ACHN (cell line): ENCODE measurements at regions not wholly inside any gene's neighbourhood (a gene's known extent, or its start where the extent isn't known, plus 50 kb on each side); places are given as distances from the start of the nearest gene placed in this dataset.
A peak's percentile ranks its signal among the peaks of the same experiment; 100 is the strongest.

ENCODE experiments used
- DNase-seq: peaks from one replicate; pipeline ENCODE4 v3.0.0-alpha.2; 2015
- in situ Hi-C: cut with HindIII; loops from 2 replicates; pipeline ENCODE4 v1.10.0; 2017; ENCODE audit warnings: low sequenced_read_pairs, low pct_ligation_motif_present, low pct_unique_long_range_greater_than_20kb

DNA sequence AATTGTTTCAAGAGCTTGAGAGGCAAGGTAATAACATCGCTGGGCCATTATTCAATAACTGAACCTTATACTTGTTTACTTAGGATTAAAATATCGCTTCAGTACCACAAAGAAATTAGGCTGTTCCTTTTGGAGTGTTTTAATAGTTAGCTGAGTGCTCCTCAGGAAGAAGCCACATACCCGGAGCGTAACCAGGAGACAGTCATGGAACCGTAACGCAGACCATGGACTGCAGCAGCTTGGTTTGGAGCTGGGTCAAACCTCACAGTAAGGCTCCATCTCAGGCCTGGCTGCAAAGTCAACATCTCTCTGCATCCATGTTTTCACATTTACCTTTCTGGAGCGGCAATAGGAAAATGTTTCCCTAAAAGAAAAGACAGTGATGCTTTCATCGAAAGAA, 599.0 kb downstream of the TNS3 start:
- DNase-seq: no peak
- in situ Hi-C loops: no loop called here

DNA sequence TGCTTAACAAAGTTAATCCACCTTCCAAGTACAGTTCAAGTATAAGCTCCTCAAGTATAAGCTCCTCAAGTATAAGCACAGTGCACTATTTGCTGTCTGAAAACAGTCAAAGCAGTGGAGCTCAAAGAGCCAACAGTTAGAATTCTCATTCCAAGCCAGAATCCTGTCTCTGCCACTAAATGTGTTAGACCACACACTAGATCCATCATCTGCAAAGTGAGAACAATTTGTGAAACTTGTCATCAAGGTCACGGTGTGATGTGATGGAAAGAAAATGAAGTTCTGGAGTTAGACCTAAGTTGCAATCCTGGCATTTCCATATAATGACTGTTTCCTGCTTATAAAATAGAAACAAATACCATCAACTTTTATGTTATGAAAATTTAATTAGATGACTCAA, 602.5 kb downstream of the TNS3 start:
- DNase-seq: no peak
- in situ Hi-C loops: no loop called here

DNA sequence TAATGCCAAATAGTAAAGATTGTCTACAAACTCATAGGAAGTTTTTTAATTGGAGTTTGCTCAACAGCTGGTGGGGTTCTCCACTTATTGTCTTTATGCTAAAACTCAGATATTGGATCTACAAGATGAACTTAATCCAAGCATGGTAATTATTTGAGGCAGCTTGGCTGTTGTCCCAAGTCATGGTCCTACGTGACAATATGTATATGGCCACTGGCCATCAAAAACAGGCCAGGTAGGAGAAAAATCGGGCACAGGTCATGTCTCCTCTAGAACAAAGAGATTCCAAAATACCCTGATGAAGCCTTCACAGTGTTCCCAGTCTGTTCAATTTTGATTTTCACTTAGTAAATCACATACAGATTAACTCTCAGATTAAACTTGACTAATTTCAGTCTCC, 606.4 kb downstream of the TNS3 start:
- DNase-seq: no peak
- in situ Hi-C loops: no loop called here

DNA sequence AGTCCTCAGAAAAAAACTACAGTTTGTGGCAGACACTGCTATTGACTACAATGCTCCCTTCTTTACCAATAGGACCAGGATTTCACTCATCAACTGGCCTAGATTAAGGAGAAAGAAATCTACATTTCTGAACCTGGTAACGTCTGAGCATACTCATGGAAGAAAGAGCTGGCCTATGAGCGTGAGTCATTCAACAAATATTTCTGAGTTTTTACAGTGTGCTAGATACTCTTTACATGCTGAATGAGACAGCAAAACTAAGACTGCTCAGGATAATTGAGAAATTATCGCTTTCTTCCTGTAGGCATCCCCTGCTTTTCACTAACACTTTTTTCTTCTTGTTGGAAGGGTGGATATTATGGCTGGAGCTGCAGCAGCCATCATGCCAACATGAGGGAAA, 609.7 kb downstream of the TNS3 start:
- DNase-seq: peak; percentile 67
- in situ Hi-C loops: no loop called here

DNA sequence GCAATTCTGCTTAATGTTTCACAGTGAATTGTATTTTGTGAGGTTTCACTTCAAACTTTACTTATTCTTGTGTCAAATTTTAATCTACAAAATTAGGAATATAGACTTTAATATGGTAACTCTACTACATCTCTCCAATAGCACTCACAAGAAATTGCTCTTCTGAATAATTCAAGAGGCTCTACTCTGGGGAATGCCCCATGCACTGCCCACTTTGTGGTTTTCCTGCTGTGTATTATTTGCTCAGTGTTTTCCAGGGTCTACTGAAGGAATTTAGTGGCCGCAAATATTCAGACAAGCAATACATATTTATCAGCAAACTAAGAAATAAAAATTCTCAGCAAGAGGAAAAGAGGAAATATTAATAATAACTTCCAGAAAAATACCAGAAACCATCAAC, 611.4 kb downstream of the TNS3 start:
- no peak for DNase-seq
- in situ Hi-C loops: no loop called here

DNA sequence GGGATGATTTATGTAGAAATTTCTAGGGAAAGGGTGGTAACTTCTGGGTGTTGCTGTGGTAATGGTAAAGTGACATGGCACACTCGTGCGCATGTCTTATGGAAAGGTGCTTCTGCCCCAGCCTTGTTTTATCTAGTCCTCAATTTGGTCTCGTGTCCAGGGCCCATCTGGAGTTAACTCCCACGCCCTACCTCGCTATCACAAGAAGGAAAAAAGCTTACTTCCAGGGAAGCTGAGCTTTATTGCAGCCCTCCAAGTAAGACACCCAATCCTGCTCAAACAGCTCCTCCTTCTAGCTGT, 611.8 kb downstream of the TNS3 start:
- in situ Hi-C loops: no loop called here
- DNase-seq: no peak

DNA sequence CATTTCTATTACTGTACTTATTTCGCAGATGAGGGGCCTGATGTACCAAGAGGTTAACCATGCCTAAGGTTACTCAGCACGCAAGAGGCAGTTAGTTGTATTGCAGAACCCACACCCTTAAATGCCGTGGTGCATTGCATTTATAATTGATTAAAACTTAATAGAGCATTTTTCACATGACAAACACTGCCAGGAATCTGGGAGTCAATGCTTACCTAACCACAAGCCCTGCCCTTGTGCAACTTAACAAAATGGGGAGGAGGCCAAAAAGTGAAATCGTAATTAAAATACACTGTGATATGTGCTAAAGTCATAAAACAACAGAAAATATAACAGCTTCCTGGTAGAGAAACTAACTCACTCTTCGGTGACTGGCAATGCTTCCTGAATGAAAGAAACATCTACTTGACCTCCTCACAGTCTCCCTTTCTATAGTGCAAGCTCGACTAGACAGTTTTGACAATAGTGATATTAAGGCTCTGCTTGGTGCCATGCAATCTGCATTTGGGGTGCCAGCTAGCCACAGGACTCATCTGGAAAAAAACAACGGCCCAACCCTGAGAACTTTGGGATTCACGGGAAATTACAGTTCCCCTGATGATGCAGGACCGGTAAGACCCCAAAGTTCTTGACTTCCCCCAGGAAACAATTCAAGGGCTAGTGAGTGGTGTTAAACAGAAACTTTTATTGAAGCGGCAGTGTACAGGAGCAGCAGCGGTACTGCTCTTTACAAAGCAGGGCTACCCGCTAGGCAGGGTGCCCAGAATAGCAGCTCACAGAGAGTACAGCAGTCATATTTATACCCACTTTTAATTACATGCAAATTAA, 612.4 kb downstream of the TNS3 start:
- no peak for DNase-seq
- in situ Hi-C loops: no loop called here

DNA sequence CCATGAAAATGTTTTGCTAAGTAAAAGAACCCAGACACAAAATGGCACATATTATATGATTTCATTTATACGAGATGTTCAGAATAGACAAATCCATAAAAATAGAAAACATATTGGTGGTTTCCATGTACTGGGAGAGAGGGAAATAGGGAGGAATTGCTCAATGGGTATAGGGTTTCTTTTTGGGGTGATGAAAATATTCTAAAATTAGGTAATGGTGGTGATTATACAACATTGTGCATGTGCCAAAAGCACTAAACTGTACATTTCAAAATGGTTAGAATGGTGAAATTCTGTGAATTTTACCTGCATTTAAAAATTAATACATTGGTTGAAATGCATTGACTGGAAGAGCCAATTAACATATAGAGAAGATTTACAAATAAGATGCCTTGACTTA, 613.9 kb downstream of the TNS3 start:
- DNase-seq: no peak
- in situ Hi-C loops: no loop called here

DNA sequence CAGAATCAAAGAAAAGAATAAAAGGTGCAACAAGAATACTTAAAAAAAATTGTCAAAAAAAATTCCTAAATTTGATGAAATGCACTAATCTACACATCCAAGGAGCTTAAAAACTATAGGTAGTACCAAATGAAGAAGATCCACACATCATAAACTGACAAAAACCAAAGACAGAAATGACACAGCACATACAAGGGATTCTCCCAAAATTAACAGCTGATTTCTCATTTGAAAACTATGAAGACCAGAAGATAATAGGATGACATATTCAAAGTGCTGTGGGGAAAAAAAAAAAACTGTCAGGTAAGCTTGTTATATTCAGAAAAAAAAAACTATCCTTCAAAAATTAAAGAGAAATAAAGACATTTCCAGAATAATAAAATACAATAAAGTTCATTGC, 618.2 kb downstream of the TNS3 start:
- no peak for DNase-seq
- in situ Hi-C loops: no loop called here

DNA sequence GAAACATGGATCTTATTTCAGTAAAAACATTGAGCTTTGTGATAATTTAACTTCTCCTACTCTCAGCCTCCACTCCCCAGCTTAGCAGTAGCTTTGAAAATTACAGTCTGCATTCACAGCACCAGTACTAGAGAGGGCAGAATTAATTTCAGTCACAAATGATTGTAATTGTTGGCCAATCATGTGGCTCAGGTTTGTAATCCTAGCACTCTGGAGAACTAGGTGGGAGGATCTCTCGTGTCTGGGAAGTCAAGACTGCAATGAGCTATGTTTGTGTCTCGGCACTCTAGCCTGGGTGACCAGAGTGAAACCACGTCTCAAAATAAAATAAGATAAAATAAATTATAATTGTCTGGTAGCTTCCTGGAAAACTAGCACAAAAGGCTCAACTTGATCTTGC, 620.9 kb downstream of the TNS3 start:
- in situ Hi-C loops: no loop called here
- DNase-seq: no peak

DNA sequence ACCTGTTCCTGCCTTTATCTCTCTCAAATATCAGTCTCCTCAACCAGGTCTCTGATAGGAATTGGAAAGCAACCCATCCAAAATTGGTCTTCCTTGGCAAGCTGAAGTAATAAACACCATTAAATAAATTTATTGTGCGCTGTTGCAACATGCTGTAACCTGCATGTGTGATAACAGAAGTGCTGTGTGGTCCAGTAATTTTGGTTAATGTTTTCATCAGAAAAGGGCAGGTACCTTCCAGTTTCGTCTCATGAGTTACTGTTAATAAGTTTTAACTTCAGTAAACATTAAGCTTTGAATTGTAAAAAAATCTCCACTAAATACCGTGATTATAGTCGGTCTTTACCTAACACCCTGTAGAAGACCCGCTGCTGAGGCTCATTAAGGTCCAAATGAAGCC, 624.7 kb downstream of the TNS3 start:
- no peak for DNase-seq
- in situ Hi-C loops: no loop called here

DNA sequence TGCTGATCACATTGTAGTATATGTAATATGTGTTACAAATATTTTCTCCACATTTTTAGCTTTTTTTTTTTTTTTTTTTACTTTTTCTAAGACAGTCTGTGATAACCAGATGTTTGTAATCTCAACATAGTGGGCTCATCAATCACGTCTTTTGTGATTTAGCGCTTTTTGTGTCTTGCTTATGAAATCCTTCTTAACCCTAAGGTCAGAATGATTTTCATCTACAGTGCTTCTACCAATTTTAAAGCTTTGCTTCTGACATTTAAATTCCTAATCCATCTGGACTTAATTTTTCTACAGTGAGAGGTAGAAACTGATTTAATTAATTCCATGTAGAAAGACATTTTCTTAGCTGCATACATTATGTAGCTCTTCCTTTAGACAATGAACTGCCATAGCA, 626.4 kb downstream of the TNS3 start:
- no peak for DNase-seq
- in situ Hi-C loops: no loop called here

DNA sequence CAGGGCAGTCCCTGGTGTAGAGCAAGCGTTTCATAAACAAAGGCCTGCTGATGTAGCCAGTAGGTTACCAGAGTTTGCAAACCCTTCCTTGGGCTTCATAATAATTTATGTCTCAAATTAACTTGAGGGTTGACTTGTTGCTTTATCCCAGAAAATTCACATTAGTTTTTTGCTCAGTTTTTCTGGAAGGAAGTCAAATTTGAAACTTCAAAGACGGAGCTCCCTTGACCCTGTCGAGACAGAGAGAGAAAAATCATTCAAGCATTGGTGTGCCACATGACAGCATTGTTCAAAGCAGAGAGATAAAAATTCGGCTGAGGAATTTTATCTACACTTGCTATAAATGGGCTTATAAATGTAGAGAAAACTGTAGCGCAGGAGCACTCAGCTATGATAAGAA, 627.7 kb downstream of the TNS3 start:
- no peak for DNase-seq
- in situ Hi-C loops: no loop called here

DNA sequence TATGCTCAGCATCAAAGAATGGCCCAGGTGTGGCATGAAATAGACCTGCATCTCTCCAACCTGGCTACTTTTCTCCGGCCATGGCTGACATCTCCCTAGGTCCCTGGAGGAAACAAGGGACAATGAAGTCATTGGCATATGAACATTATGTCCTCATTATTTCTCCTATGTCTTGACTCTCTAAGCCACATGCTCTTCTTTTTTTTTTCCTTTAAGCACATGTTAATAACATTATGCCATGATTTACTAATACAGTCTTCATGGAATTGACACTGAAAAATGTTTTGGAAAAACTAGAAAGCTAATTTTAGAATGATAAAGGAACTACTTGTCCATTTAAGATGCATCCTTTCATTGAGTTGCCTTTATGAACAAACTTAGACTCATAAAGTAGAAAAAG, 628.9 kb downstream of the TNS3 start:
- no peak for DNase-seq
- in situ Hi-C loops: no loop called here

DNA sequence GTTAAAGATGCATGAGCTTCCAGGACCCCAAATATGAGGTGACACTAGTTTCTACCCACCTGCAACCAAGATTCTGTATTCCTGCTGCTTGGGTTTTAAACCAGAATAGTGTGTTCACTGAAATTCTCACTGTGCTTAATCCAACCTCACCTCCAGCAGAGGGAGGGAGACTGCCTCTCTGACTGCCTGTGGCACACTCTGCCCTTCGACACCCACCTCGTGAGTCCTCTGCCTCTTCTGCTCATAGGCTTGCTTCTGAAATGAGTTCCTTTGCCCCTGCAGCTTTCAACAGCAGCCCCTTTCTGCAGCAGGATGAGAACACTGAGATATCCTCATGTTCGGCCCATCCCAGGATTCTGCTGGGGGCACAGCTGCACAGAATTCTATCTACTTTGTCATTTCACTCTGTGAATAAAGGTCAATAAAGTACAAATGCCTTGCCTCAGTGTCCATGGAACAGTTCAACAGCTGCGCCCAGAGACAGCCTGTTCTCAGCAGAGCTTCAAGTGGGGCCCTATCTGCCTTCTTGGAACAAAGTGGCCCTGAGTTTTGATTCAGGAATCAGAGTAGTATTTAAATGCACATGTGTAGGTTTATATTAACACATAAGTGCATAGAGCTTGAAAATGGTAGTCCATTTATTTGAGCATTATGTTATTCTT, 632.5 kb downstream of the TNS3 start:
- no peak for DNase-seq
- in situ Hi-C loops: no loop called here

DNA sequence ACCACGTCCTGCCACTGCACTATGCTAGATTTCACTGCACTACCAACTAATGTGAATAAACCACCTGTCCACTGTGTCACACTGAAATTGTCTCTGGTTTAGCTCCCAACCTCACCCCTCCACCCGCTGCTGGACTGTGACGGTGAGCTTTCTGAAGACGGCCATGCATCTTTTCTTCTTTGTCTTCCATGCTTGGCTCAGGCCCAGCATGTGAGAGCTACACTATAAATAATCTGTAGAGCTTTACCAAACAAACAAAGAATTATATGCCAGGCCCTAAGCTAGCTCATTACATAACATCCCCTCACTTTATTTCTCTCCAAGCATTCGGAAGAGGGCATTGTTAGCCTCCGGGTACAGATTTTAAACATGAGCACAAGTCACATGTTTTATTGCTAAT, 633.2 kb downstream of the TNS3 start:
- in situ Hi-C loops: no loop called here
- no peak for DNase-seq

DNA sequence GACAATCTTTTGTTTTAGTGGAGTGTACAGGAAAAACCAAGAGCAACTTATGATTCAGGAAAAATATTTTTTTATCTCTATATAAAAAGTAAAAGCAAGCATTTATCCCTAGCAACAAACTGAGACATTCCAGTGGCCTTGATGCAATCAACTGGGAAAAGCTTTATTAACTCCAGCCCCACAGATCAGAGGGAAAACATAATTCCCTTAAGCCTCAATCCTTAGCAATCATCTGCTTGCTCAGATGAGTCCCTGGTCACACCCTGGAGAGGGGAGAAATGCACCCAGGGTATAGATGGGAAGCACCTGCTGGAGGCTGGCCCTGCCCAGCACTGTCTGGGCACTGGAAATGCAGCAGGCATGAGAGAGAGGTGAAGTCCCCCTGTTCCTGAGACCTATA, 636.6 kb downstream of the TNS3 start:
- DNase-seq: no peak
- in situ Hi-C loops: no loop called here

DNA sequence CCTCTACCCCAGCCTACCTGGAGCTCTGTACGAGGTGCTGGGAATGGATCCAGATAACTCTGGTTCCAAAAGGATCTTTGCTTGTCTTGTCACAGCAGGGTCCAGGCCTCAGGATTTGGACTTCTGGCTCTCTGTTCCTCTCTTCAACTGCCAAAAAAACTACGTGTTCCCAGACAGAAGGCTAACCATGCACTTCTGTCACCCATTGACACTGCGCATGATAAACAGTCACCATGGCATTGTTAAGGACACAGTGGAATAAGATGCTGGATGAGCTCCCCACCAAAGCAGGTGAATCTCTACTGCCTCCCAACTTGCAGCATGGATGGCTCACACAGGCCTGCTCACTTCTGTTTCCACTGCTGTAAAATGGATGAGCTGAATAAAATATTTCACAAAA, 637.9 kb downstream of the TNS3 start:
- in situ Hi-C loops: no loop called here
- DNase-seq: no peak

DNA sequence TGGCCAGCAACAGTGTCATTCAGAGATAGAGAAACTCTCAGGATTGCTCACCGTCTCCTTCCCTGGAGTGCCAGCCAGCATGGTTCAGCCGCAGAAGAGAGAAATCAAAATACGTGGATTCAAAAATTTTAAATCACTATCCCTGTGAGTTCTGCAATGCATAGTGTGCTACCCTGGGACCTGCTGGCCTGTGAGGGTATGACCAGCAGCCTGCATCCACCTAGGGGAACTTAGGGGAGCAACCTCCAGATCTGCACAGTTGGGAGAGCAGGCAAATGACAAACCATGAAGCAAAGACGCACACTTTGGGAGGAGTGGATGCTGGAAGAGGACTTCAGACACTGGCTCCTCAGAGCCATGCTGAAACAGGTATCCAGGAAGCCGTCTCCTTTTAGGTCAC, 639.3 kb downstream of the TNS3 start:
- DNase-seq: no peak
- in situ Hi-C loops: no loop called here

DNA sequence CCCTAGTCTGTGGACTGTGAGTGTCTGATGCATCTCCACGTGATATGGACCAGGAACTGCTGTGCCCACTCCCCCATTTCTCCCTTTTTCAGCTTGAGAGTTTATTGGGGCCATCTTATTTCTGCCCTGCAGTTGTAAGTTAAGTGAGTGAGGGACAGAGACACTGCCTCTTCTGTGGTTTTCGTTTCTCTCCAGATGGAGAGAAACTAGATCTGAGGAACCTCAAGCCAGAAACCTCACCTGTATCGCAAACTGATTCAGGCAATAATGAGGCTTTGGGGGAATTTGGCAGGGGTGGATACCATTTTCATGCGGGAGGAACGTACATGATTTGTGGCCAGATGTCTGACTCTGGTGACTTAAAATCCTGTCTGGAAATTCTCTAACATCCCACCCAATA, 641.7 kb downstream of the TNS3 start:
- in situ Hi-C loops: no loop called here

DNA sequence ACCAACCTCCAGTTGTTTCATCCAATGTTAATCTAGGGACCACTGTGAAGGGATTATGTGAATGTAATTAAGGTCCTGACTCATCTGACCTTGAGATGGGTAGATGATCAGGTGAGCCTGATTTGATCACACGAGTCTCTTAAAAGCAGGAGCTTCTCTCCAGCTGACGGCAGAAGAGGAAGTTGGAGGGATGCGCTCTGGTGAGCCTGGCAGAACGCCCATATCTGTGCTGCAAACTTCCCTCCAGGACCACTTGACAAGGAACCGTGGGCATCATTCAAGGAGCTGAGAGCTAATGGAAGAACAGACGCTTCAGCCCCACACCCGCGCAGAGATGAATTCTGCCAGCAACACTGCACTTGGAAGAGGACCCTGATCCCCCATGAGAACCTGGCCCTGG, 642.4 kb downstream of the TNS3 start:
- no peak for DNase-seq

More for the DNA sequence above, 641.7 kb downstream of the TNS3 start:
- DNase-seq: no peak

More for the DNA sequence above, 642.4 kb downstream of the TNS3 start:
- in situ Hi-C loops: no loop called here
